OCI-LY3 (cell line): ENCODE measurements at regions not wholly inside any gene's neighbourhood (a gene's known extent, or its start where the extent isn't known, plus 50 kb on each side); places are given as distances from the start of the nearest gene placed in this dataset.

Experiments
- CTCF ChIP-seq: fragments of 200-600, 300-600 bp; sonication (generic); IDR thresholded peaks from 2 replicates; pipeline ENCODE4 v1.5.1; 2014; ENCODE audit warnings: antibody characterized with exemption, low read length, low read depth
- EZH2phosphoT487 ChIP-seq: fragments of 200-600 bp; shearing (Covaris generic); IDR thresholded peaks from 2 replicates; pipeline ENCODE4 v1.6.1; 2018; ENCODE audit warnings: antibody characterized with exemption, mixed run types, low read depth

- TF ChIP-seq CTCF (no peak), EZH2phosphoT487 (no peak)
Observed at GRCh38 chr6:21321531-21321930, 272.0 kb upstream of the SOX4 start.
